CD4-positive, alpha-beta T cell (primary cell): ENCODE measurements at regions not wholly inside any gene's neighbourhood (a gene's known extent, or its start where the extent isn't known, plus 50 kb on each side); places are given as distances from the start of the nearest gene placed in this dataset.

Experiments used
- ATAC-seq: fragments of 200-7000 bp; cut with Tn5 transposase; one replicate; pipeline ENCODE4 v1.10.0; 2022; ENCODE audit warnings: mild to moderate bottlenecking; ENCODE audit not compliant: poor library complexity
- CTCF ChIA-PET: fragments of 350-600 bp; sonication (Branson Sonifier 250); formaldehyde crosslinking; loops from one replicate; lab custom pipeline; 2021; ENCODE audit warnings: antibody characterized with exemption, inconsistent platforms; lab: Charles Lee
- POLR2A ChIA-PET: fragments of 350-600 bp; sonication (Branson Sonifier 250); formaldehyde crosslinking; loops from one replicate; lab custom pipeline; 2021; ENCODE audit warnings: antibody characterized with exemption, inconsistent platforms; lab: Charles Lee
- DNase-seq, 14 experiments: peaks; one replicate each; pipeline ENCODE4 v3.0.0-alpha.2; 2013 to 2020; ENCODE audit warnings: mixed read lengths in 2 of 14
- H3K27ac ChIP-seq, 2 donors: one replicate each; pipeline versions ENCODE4 v1.5.1 to v1.7.0; 2013; ENCODE audit warnings: low read length in 2 of 2, low read depth in 1 of 2, mild to moderate bottlenecking in 1 of 2
- H3K27me3 ChIP-seq, 2 experiments: 1 replicate in 1 of 2; 2 replicates in 1 of 2; pipeline versions ENCODE4 v1.6.1 to v1.7.0; 2013; ENCODE audit warnings: low read length in 2 of 2, control low read depth in 1 of 2, mild to moderate bottlenecking in 1 of 2, moderate library complexity in 1 of 2; ENCODE audit not compliant: insufficient read depth in 2 of 2, control insufficient read depth in 1 of 2
- H3K36me3 ChIP-seq: one replicate; pipeline ENCODE4 v1.6.1; 2013; ENCODE audit warnings: low read length, control low read depth; ENCODE audit not compliant: insufficient read depth
- H3K4me1 ChIP-seq: one replicate; pipeline ENCODE4 v1.6.1; 2013; ENCODE audit warnings: low read length, control low read depth; ENCODE audit not compliant: insufficient read depth
- H3K4me3 ChIP-seq: one replicate; pipeline ENCODE4 v1.5.1; 2013; ENCODE audit warnings: mild to moderate bottlenecking, low read length, moderate library complexity
- H3K9me3 ChIP-seq, 2 experiments: 1 replicate in 1 of 2; 2 replicates in 1 of 2; pipeline versions ENCODE4 v1.6.1 to v1.7.0; 2013; ENCODE audit warnings: low read length in 2 of 2, mild to moderate bottlenecking in 2 of 2, control low read depth in 1 of 2, moderate library complexity in 1 of 2; ENCODE audit not compliant: control insufficient read depth in 1 of 2, insufficient read depth in 1 of 2
- H3K27ac Mint-ChIP-seq: one replicate; pipeline ENCODE4 v1.8.0; 2020; ENCODE audit warnings: mixed read lengths
- H3K27me3 Mint-ChIP-seq: one replicate; pipeline ENCODE4 v1.8.0; 2021; ENCODE audit warnings: mixed read lengths
- H3K36me3 Mint-ChIP-seq: one replicate; pipeline ENCODE4 v1.8.0; 2021; ENCODE audit warnings: low read depth, mixed read lengths
- H3K4me1 Mint-ChIP-seq: one replicate; pipeline ENCODE4 v1.8.0; 2021; ENCODE audit warnings: low read depth, mixed read lengths
- H3K4me3 Mint-ChIP-seq: one replicate; pipeline ENCODE4 v1.8.0; 2020; ENCODE audit warnings: mild to moderate bottlenecking, mixed read lengths
- H3K9me3 Mint-ChIP-seq: one replicate; pipeline ENCODE4 v1.8.0; 2020; ENCODE audit warnings: mixed read lengths
- intact Hi-C, 2 experiments: fragments of 100-400 bp; cut with DNase I in 1 of 2; cut with micrococcal nuclease in 1 of 2; formaldehyde crosslinking; loops; one replicate each; pipeline versions ENCODE4 v1.15.1 to v1.9.0; 2023 to 2025; cut with DNase I, micrococcal nuclease
- TF ChIP-seq, protein P1 (sequence below): fragments of 200-600 bp; IDR thresholded peaks from one replicate; pipeline ENCODE4 v1.8.0; 2022; ENCODE audit warnings: antibody characterized with exemption, mild to moderate bottlenecking

DNA sequence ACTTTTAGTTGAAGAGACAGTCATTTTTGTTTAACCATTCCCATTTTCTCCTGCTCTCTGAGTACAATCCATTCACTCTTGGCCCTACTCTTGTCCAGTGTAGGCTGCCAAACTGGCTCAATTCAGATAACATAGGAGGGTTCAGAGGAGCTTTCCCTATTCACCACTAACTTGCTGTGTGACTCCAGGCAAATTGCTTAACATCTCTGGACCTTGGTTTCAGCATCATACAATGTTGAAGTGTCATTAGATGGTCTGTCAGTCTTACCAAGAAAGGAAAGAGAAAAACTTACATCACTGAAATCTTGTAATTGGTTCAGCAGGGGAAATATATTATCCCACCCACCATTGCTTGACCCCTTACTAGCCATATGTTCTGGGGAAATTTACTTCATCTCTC, 171.4 kb upstream of the MCHR2 start:
- no peak for ATAC-seq
- ChIA-PET CTCF (no interaction called here), POLR2A (no interaction called here)
- TF ChIP-seq, protein P1, sequence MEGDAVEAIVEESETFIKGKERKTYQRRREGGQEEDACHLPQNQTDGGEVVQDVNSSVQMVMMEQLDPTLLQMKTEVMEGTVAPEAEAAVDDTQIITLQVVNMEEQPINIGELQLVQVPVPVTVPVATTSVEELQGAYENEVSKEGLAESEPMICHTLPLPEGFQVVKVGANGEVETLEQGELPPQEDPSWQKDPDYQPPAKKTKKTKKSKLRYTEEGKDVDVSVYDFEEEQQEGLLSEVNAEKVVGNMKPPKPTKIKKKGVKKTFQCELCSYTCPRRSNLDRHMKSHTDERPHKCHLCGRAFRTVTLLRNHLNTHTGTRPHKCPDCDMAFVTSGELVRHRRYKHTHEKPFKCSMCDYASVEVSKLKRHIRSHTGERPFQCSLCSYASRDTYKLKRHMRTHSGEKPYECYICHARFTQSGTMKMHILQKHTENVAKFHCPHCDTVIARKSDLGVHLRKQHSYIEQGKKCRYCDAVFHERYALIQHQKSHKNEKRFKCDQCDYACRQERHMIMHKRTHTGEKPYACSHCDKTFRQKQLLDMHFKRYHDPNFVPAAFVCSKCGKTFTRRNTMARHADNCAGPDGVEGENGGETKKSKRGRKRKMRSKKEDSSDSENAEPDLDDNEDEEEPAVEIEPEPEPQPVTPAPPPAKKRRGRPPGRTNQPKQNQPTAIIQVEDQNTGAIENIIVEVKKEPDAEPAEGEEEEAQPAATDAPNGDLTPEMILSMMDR, result no peak
- no peak overlapping the region for H3K4me3 ChIP-seq
- no peaks in the 10 kb centered on the region for H3K4me1 ChIP-seq
- DNase-seq, result no peak
- H3K27me3 Mint-ChIP-seq, result peaks cover 5% of the 10 kb centered on the region
- no peaks in the 10 kb centered on the region for H3K9me3 ChIP-seq
- no peaks in the 10 kb centered on the region for H3K27me3 ChIP-seq
- H3K36me3 Mint-ChIP-seq, result no peaks in the 10 kb centered on the region
- no peaks in the 10 kb centered on the region for H3K4me1 Mint-ChIP-seq
- intact Hi-C loops, result no loop called here
- H3K4me3 Mint-ChIP-seq, result no peak overlapping the region
- H3K36me3 ChIP-seq, result no peaks in the 10 kb centered on the region
- H3K27ac Mint-ChIP-seq, result no peak overlapping the region
- no peak overlapping the region for H3K27ac ChIP-seq
- H3K9me3 Mint-ChIP-seq, result no peaks in the 10 kb centered on the region

DNA sequence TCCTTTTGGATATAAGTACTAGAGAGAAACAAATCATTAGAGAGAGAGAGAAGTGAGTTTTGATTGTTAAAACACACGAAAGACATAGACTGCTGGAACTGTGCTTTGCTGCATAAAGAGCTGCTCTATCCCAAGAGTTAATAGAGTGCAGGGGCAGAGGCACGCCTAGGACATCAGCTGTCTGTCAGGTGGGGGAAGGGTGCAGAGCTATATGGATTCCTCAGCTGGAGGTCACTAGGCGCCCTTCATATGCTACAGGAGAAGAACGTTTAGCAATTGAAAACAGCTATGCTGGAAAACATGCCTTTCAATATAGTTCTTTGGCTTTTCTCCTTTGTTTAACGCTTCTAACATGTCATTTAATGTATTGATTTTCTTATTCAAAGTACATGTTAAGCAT, 169.0 kb upstream of the MCHR2 start:
- H3K4me1 ChIP-seq, result no peaks in the 10 kb centered on the region
- TF ChIP-seq, protein P1, result no peak
- DNase-seq, result no peak
- POLR2A ChIA-PET, result no interaction called here
- H3K36me3 Mint-ChIP-seq, result no peaks in the 10 kb centered on the region
- no peak overlapping the region for H3K4me3 ChIP-seq
- H3K36me3 ChIP-seq, result no peaks in the 10 kb centered on the region
- no peak overlapping the region for H3K27ac Mint-ChIP-seq
- no peaks in the 10 kb centered on the region for H3K9me3 ChIP-seq
- H3K27ac ChIP-seq, result no peak overlapping the region
- no peak for ATAC-seq
- CTCF ChIA-PET, result no interaction called here
- no peak overlapping the region for H3K4me3 Mint-ChIP-seq
- peaks cover 5% of the 10 kb centered on the region for H3K27me3 Mint-ChIP-seq
- no peaks in the 10 kb centered on the region for H3K9me3 Mint-ChIP-seq
- no peaks in the 10 kb centered on the region for H3K27me3 ChIP-seq
- no peaks in the 10 kb centered on the region for H3K4me1 Mint-ChIP-seq
- intact Hi-C loops, result no loop called here

DNA sequence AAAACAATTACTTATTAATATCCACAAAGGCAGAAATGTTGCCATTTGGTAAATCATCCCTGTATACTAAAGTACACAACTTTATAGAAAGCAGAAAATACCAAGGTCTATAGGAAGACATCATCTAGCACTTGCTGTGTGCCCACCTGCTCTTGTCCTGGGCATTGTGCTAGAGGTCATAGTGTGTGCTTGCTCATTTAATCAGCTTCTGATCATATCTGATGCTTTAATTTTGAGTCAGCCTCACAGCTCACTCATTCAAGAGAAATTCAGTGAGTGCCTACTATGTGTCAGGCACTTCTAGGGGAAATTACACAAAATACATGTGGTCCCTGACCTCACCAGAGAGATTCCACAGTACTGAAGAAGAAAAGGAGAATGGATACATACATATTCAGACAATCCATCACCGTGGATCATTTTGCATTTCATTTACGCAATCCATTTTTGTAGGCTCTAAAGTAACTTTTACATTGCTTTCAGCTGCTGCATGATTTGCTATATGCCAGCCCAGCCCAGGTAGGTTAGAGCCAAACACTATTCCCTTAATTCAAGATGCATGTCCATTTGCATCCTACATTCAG, 167.9 kb upstream of the MCHR2 start:
- H3K4me1 Mint-ChIP-seq, result no peaks in the 10 kb centered on the region
- no peak overlapping the region for H3K4me3 ChIP-seq
- no peaks in the 10 kb centered on the region for H3K4me1 ChIP-seq
- intact Hi-C loops, result no loop called here
- no peak overlapping the region for H3K27ac Mint-ChIP-seq
- TF ChIP-seq, protein P1, result no peak
- H3K9me3 Mint-ChIP-seq, result no peaks in the 10 kb centered on the region
- CTCF ChIA-PET, result no interaction called here
- H3K36me3 ChIP-seq, result no peaks in the 10 kb centered on the region
- no peaks in the 10 kb centered on the region for H3K9me3 ChIP-seq
- H3K27me3 ChIP-seq, result no peaks in the 10 kb centered on the region
- H3K27ac ChIP-seq, result no peak overlapping the region
- peaks cover 5% of the 10 kb centered on the region for H3K27me3 Mint-ChIP-seq
- no peaks in the 10 kb centered on the region for H3K36me3 Mint-ChIP-seq
- ATAC-seq (no peak), DNase-seq (no peak)
- POLR2A ChIA-PET, result no interaction called here
- no peak overlapping the region for H3K4me3 Mint-ChIP-seq
